ENCODE measurements at regions not wholly inside any gene's neighbourhood (a gene's known extent, or its start where the extent isn't known, plus 50 kb on each side); places are given as distances from the start of the nearest gene placed in this dataset.

DNA sequence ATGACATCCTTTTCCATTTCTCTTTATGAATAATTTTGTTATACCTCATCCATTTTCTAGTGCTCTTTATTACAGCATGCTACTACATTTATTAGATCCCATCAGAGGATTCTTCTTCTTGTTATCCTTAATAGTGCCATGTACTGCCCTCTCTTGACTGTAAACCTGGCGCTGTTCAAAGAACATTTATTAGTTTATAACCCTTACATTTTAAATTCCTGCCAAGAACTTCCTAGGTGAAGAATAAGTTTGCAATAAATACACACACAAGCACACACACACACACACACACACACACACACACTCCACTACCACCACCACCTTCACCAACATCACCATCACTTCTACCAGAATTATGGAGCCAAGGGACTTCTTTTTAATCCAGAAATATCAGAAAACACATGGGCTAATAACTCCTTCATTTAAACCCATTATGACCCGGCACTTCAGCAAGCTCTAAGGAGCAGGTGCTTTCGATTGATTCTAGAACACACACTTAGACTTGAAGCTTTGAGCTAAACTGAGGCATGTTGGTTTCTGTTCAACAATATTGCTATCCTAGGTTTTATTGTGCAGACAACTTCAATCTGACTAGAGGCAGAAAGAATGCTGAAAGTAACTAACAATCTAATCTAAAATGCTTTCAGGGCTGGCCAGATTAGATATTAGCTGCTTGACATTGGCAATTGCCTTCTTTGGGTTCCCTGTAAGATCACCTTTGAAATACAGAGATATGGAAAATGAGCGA lies 556.8 kb downstream of the LMO4 start:
- TF ChIP-seq CTCF (conservative IDR thresholded peaks at IDR 0.05), result no peak
- TF ChIP-seq ZFX (IDR thresholded peaks at IDR 0.05), result no peak

Measured in C4-2B (cell line).